ENCODE measurements at regions not wholly inside any gene's neighbourhood (a gene's known extent, or its start where the extent isn't known, plus 50 kb on each side); places are given as distances from the start of the nearest gene placed in this dataset.
"Not testable (repeated sequence)": the region's sequence is repeated elsewhere in the genome, so short reads cannot be mapped to it uniquely, and the experiment has no call there.

- DNase-seq (ENCODE audit: low spot score) = no peak
Measured at GRCh38 chr21:28418726-28419514, 573.8 kb downstream of the LTN1 start.

DNA sequence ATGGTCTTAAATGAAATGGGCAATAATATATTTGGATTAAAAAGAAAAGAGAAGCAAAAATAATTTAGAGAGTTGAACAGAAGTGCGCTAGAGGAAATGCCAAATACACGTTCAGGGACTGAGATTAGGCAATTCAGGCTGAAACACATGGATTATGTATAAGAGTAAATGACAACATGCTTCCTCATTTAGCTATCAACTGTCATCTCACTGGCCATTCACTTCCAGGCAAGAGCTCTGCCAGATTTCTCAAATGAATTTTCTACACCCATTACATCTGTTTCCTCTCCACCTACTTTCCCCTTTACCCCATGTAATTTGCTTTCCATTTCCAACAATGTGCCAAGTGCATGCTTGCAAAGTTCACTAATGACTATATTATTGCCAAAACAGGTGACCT, 582.4 kb downstream of the LTN1 start:
- no peak for DNase-seq (ENCODE audit: low spot score)

- DNase-seq (ENCODE audit: low spot score) = no peak
Measured at GRCh38 chr21:28402616-28402989, 590.1 kb downstream of the LTN1 start.

GRCh38 chr21:28397040-28397439, 595.6 kb downstream of the LTN1 start:
- DNase-seq (ENCODE audit: low spot score) = no peak

DNA sequence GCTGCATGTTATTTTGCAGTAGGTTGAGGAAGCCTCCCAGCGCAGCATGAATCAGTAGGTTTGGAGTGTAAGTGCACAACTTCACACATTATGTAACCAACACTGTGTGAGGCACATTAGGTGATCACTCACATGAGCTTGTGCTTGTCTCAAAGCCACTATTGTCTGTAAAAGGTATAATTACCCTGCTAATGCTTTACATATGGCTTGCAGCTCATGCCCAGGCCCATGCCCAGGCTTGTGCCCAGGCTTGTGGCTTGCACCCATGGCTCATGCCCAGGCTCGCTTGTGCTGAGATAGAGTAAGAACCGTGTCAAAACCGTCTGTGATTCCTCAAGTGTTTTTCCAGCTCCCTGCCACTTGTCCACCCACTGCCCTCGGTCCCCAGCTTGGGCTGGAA, 596.3 kb downstream of the LTN1 start:
- no peak for DNase-seq (ENCODE audit: low spot score)

- no peak for DNase-seq (ENCODE audit: low spot score)
Measured at GRCh38 chr21:28393279-28393678, 599.4 kb downstream of the LTN1 start.

DNA sequence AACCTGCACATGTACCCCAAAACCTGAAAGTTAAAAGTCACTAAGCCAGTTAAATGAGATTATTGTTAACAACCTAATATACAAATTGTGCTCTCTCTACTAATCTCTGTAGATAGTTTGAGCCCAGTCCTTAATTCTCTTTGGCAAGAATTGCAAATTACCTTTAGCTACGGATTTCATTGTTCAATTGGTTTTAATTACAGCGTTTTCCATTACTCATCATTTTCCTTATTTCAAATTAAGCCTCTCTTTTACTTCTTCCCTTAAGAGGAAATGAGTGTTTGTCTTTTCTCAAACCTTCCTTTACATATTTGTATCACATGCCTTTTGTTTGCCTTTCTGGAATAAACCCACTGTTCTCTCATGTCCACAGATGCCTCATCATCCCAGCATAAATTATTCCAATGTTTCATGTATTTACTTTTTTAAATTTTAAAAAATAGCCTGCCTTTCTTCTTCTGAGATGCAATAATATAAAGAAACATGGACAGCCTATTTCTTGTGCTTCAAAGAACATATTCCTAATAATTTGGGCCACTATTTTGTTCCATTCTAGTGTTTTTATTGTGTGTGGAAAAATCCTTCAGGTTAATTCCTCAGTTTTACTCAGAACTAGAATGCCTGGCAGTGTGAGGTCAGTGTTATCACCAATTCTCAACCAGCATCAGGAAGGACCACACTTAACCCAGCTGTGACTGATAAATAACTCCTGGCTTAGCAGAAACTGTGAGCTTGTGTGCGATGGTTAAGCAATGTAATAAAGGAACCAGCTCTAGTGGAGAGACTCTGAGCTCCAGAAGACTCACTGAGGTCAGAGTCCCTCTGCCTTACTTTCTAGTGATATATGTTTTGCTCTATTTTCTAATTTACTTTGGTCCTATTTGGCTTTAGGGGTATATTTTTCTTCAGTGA, 600.5 kb downstream of the LTN1 start:
- DNase-seq (ENCODE audit: low spot score) = no peak

DNA sequence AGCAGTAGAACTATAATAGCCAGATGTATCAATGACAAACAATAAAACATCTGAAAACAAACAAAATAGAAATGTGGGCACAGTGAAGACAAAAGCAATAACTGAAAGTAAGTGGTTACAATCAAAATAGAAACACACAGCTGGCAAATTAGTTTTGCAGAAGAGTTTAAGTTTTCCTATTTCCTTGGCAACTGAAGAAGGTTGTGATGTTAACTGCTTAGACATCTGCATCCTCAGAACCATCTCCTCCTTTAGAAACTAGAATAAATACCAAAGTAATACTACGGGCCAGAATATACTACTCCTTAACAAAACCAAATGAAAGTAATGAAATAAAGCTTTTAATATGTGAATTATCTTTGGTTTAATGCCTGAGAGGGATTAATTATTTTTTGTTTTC, 605.5 kb downstream of the LTN1 start:
- DNase-seq (ENCODE audit: low spot score) = no peak

DNA sequence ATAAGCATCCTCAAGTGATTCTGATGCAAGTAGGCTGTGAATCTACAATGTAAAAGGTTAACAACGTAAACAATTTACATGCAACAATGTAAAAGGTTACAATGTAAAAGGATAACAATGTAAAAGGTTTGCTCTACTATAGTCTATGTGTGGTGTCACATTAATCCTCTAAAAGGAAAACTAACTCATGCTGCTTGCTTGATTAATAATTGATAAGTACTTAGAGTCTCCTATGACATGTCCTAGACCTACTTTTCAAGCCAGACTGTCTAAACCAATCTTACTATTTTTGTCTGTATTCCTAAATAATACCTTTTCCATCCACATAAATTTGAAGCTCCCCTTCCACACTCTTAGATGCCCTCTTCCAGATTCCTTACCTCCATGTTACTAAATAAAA, 606.8 kb downstream of the LTN1 start:
- DNase-seq (ENCODE audit: low spot score) = no peak

GRCh38 chr21:28381000-28381745, 611.5 kb downstream of the LTN1 start:
- not testable (repeated sequence) for DNase-seq (ENCODE audit: low spot score)

DNA sequence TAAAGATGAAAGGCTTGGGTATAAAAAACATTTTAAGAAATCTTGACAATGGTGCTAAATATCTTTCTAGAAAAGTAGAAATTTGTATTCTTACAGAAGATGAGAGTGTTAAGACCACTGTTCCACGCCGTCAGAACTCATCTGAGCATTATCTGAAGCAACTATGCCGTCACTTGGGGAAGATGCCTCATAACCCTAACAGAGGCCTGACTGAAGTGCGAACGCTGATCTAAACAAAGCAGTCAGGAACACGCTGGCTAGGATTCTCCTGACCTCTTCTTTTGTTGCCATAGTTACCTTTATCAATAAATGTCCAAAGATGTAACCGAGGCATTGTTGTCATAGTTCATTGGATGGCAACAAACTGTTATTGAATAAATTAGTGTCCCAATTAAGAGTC, 612.4 kb downstream of the LTN1 start:
- no peak for DNase-seq (ENCODE audit: low spot score)

GRCh38 chr21:28378026-28378425, 614.7 kb downstream of the LTN1 start:
- no peak for DNase-seq (ENCODE audit: low spot score)

- DNase-seq (ENCODE audit: low spot score) = no peak
Measured at GRCh38 chr21:28375708-28376385, 616.8 kb downstream of the LTN1 start.

DNA sequence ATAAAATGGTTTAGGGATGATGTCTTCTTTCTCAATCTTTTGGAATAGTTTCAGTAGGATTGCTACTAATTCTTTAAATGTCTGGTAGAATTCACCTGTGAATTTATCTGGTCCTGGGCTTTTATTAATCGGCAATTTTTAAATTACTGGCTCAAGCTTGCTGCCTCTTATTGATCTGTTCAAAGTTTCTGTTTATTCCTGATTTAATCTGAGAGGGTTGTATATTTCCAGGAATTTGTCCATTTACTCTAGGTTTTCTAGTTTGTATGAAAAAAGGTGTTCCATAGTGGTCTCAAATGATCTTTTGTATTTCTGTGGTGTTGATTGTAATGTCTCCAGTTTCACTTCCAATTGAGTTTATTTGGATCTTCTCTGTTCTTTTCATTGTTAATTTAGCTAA, 617.8 kb downstream of the LTN1 start:
- no peak for DNase-seq (ENCODE audit: low spot score)

GRCh38 chr21:28371713-28372112, 621.0 kb downstream of the LTN1 start:
- DNase-seq (ENCODE audit: low spot score) = no peak

DNA sequence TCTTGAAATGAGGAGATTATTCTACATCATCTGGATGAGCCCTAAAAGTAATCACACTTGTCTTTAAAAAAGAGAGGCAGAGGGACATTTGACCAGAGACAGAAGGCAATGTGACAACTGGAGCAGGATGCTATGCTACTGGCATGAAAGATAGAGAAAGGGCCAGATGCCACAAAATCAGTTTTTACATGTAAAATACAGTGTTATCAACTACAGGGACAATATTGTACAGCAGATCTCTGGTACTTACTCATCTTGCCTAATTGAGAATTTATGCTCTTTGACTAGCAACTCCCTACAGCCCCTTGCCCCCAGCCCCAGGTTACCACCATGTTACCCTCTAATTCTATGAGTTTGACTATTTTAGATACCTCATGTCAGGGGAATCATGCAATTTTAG, 633.4 kb downstream of the LTN1 start:
- DNase-seq (ENCODE audit: low spot score) = no peak

- no peak for DNase-seq (ENCODE audit: low spot score)
Measured at GRCh38 chr21:28358702-28359101, 634.0 kb downstream of the LTN1 start.

DNA sequence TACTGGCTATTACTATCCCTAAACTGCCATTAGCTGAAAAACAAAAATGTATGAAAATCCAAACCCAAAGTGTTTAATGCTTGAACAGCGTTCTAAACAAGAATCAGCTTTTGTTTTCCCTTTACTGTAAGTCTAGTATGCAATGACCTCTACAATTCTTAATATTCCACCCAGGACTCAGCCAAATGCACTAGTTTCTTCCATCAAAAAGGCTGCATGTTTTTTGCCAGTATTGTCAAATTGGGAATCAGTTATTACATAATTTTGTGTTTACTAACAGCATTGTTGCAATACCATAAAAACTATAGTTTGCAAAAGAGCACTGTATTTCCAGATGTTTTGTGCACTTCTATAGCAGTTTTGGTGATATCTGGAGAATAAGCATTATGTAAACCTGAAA, 634.5 kb downstream of the LTN1 start:
- no peak for DNase-seq (ENCODE audit: low spot score)

DNA sequence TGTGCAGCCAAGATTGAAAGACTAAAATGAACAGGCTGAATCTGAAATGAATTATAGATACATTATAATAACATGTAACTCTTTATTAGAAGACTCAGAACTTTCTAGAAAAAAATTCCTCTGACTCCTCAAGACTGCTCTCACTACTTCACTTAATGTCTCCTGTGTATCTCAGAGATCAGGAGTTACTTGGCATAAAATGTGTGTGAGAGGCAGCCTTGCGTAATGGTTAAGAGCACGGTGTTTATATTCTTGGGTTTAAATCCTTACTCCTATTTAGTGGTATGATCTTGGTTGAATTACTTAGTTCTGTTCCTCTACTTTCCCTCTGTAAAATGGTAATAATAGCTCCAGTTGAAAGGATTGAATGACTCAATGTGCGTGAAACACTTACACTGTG, 634.9 kb downstream of the LTN1 start:
- no peak for DNase-seq (ENCODE audit: low spot score)

- DNase-seq (ENCODE audit: low spot score) = no peak
Measured at GRCh38 chr21:28356422-28356821, 636.3 kb downstream of the LTN1 start.

GRCh38 chr21:28345934-28346333, 646.7 kb downstream of the LTN1 start:
- no peak for DNase-seq (ENCODE audit: low spot score)

DNA sequence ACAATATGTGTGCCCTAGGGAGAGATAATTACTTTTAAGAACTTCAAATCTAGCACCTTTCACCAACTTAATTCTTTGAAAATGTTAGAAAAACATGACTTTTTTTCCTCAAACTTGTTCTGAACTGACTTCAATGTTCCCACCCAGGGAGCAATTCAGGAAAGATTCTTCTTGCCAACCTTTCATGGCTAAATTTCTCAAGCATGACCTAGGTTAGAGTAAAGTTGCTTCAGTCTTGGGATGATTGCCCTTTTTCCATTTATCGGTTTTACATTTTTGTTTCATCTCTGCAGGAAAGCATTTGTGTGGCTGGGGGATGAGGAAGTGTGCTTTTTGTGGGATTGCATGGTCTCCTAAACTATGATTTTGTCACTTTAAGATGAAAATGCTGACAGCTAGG, 647.7 kb downstream of the LTN1 start:
- DNase-seq (ENCODE audit: low spot score) = no peak

All from COLO829 (cell line).